Stromal cell of bone marrow (primary cell): ENCODE measurements at regions not wholly inside any gene's neighbourhood (a gene's known extent, or its start where the extent isn't known, plus 50 kb on each side); places are given as distances from the start of the nearest gene placed in this dataset.

Source experiments
- DNase-seq: peaks from one replicate; pipeline ENCODE4 v3.0.0-alpha.2; 2012; ENCODE audit warnings: low read depth

- DNase-seq, result no peak
Observed at GRCh38 chr10:125513429-125514182, 169.4 kb downstream of the TEX36 start.

GRCh38 chr10:125510998-125511397 lies 172.0 kb downstream of the TEX36 start:
- no peak for DNase-seq

- no peak for DNase-seq
Observed at GRCh38 chr10:125505648-125506047, 177.3 kb downstream of the TEX36 start.

- DNase-seq, result no peak
Observed at GRCh38 chr10:125502276-125502675, 180.7 kb downstream of the TEX36 start.

GRCh38 chr10:125495386-125495785 lies 187.6 kb downstream of the TEX36 start:
- DNase-seq, result no peak

- DNase-seq, result no peak
Observed at GRCh38 chr10:125494651-125495239, 188.2 kb downstream of the TEX36 start.

- DNase-seq, result no peak
Observed at GRCh38 chr10:125491381-125491780, 191.6 kb downstream of the TEX36 start.

GRCh38 chr10:125489731-125490130 lies 193.2 kb downstream of the TEX36 start:
- DNase-seq, result no peak

- no peak for DNase-seq
Observed at GRCh38 chr10:125485665-125486064, 197.3 kb downstream of the TEX36 start.

- DNase-seq, result no peak
Observed at GRCh38 chr10:125484035-125484732, 198.8 kb downstream of the TEX36 start.

- DNase-seq, result no peak
Observed at GRCh38 chr10:125482637-125483036, 200.3 kb downstream of the TEX36 start.

- no peak for DNase-seq
Observed at GRCh38 chr10:125482108-125482507, 200.9 kb downstream of the TEX36 start.

GRCh38 chr10:125479059-125479458 lies 203.9 kb downstream of the TEX36 start:
- DNase-seq, result no peak

- no peak for DNase-seq
Observed at GRCh38 chr10:125475815-125476214, 207.1 kb downstream of the TEX36 start.

- no peak for DNase-seq
Observed at GRCh38 chr10:125473143-125473793, 209.7 kb downstream of the TEX36 start.

GRCh38 chr10:125472010-125472607 lies 210.9 kb downstream of the TEX36 start:
- DNase-seq, result no peak

GRCh38 chr10:125468278-125468677 lies 214.7 kb downstream of the TEX36 start:
- DNase-seq, result no peak

GRCh38 chr10:125466685-125467084 lies 216.3 kb downstream of the TEX36 start:
- DNase-seq, result no peak

GRCh38 chr10:125462845-125463244 lies 220.1 kb downstream of the TEX36 start:
- no peak for DNase-seq

GRCh38 chr10:125460326-125460725 lies 222.6 kb downstream of the TEX36 start:
- DNase-seq, result no peak

GRCh38 chr10:125457406-125457805 lies 225.6 kb downstream of the TEX36 start:
- DNase-seq, result no peak

GRCh38 chr10:125455855-125456254 lies 227.1 kb downstream of the TEX36 start:
- DNase-seq, result no peak
